BJ (cell line): ENCODE measurements at regions not wholly inside any gene's neighbourhood (a gene's known extent, or its start where the extent isn't known, plus 50 kb on each side); places are given as distances from the start of the nearest gene placed in this dataset.

Experiments used
- CTCF ChIA-PET: fragments of 350-600 bp; formaldehyde crosslinking; extraction: SDS; loops from one replicate; lab custom pipeline; 2021; ENCODE audit warnings: antibody characterized with exemption, inconsistent platforms; lab: Yijun Ruan, JAX
- POLR2A ChIA-PET: fragments of 300-600 bp; sonication (Branson Sonifier 250); formaldehyde crosslinking; extraction: SDS; loops from one replicate; lab custom pipeline; 2021; ENCODE audit warnings: antibody characterized with exemption; lab: Charles Lee
- DNase-seq: peaks from one replicate; pipeline ENCODE4 v3.0.0-alpha.2; 2011; ENCODE audit warnings: low read depth
- H3K27me3 ChIP-seq: 2 replicates; pipeline ENCODE4 v1.6.0; 2011; ENCODE audit warnings: low read length; ENCODE audit not compliant: control insufficient read depth, insufficient read depth
- H3K36me3 ChIP-seq: 2 replicates; pipeline ENCODE4 v1.5.1; 2011; ENCODE audit warnings: low read length; ENCODE audit not compliant: control insufficient read depth, insufficient read depth
- H3K4me3 ChIP-seq: 2 replicates; pipeline ENCODE4 v1.5.1; 2011; ENCODE audit warnings: low read depth, mild to moderate bottlenecking, control low read depth, low read length
- CTCF ChIP-seq: IDR thresholded peaks from 2 replicates; pipeline ENCODE4 v1.5.1; 2011; ENCODE audit warnings: low read depth, mild to moderate bottlenecking, control low read depth, inconsistent platforms, low read length, moderate library complexity; ENCODE audit not compliant: insufficient read depth

- no peak for TF ChIP-seq CTCF
- Histone ChIP-seq H3K4me3 (no peak overlapping the region), H3K27me3 (no peaks in the 10 kb centered on the region), H3K36me3 (no peaks in the 10 kb centered on the region)
- ChIA-PET POLR2A (interaction anchor here (0.5 kb wide), 1 partner anchor 139 kb away, joined by 5 read pairs; no protein-coding TSS in a partner anchor), CTCF (no interaction called here)
- DNase-seq, result no peak
These were observed 156.5 kb upstream of the PLEKHG7 start for GRCh38 chr12:92546259-92546634.

- ChIA-PET CTCF (interaction anchor here (0.7 kb wide), 1 partner anchor 316 kb away, joined by 5 read pairs; no protein-coding TSS in a partner anchor), POLR2A (no interaction called here)
- no peak overlapping the region for H3K4me3 ChIP-seq
- no peaks in the 10 kb centered on the region for H3K27me3 ChIP-seq
- H3K36me3 ChIP-seq, result no peaks in the 10 kb centered on the region
- DNase-seq, result no peak
- no peak for TF ChIP-seq CTCF
These were observed 158.5 kb upstream of the PLEKHG7 start for GRCh38 chr12:92544322-92544721.

GRCh38 chr12:92543840-92544239 is 158.9 kb upstream of the PLEKHG7 start:
- TF ChIP-seq CTCF, result no peak
- no peak overlapping the region for H3K4me3 ChIP-seq
- no peaks in the 10 kb centered on the region for H3K36me3 ChIP-seq
- CTCF ChIA-PET, result no interaction called here
- no peak for DNase-seq
- POLR2A ChIA-PET, result no interaction called here
- no peaks in the 10 kb centered on the region for H3K27me3 ChIP-seq

GRCh38 chr12:92543359-92543758 is 159.4 kb upstream of the PLEKHG7 start:
- DNase-seq, result no peak
- H3K36me3 ChIP-seq, result no peaks in the 10 kb centered on the region
- TF ChIP-seq CTCF, result no peak
- ChIA-PET POLR2A (no interaction called here), CTCF (no interaction called here)
- H3K4me3 ChIP-seq, result no peak overlapping the region
- H3K27me3 ChIP-seq, result no peaks in the 10 kb centered on the region

- TF ChIP-seq CTCF, result no peak
- H3K4me3 ChIP-seq, result no peak overlapping the region
- ChIA-PET CTCF (no interaction called here), POLR2A (no interaction called here)
- H3K27me3 ChIP-seq, result no peaks in the 10 kb centered on the region
- H3K36me3 ChIP-seq, result no peaks in the 10 kb centered on the region
- no peak for DNase-seq
These were observed 161.1 kb upstream of the PLEKHG7 start for GRCh38 chr12:92541731-92542130.
